CD14-positive monocyte (primary cell): ENCODE measurements at regions not wholly inside any gene's neighbourhood (a gene's known extent, or its start where the extent isn't known, plus 50 kb on each side); places are given as distances from the start of the nearest gene placed in this dataset.

Experiments
- DNase-seq, 3 donors: peaks; one replicate each; pipeline ENCODE4 v3.0.0-alpha.2; 2011 to 2022
- H2AFZ ChIP-seq: 2 replicates; pipeline ENCODE4 v1.6.0; 2012; ENCODE audit warnings: mild to moderate bottlenecking, low read depth, low read length, inconsistent platforms; ENCODE audit not compliant: insufficient read depth, poor library complexity, severe bottlenecking
- H3K27ac ChIP-seq, 2 donors: 1 replicate in 1 of 2; 2 replicates in 1 of 2; pipeline ENCODE4 v1.5.1; 2012 to 2013; ENCODE audit warnings: low read length in 2 of 2, control low read depth in 1 of 2, inconsistent platforms in 1 of 2, low read depth in 1 of 2, mild to moderate bottlenecking in 1 of 2
- H3K27me3 ChIP-seq, 2 donors: one replicate each; pipeline versions ENCODE4 v1.6.0 to v1.6.1; 2011 to 2013; ENCODE audit warnings: low read length in 2 of 2; ENCODE audit not compliant: control insufficient read depth in 2 of 2, insufficient read depth in 2 of 2
- H3K36me3 ChIP-seq, 2 donors: replicated peaks in 1 of 2; 1 replicate in 1 of 2; 2 replicates in 1 of 2; pipeline versions ENCODE4 v1.5.1 to v1.6.1; 2012 to 2013; ENCODE audit warnings: low read length in 2 of 2, control low read depth in 1 of 2, inconsistent platforms in 1 of 2, mild to moderate bottlenecking in 1 of 2; ENCODE audit not compliant: insufficient read depth in 2 of 2, control insufficient read depth in 1 of 2
- H3K4me1 ChIP-seq, 2 donors: 1 replicate in 1 of 2; 2 replicates in 1 of 2; pipeline versions ENCODE4 v1.5.1 to v1.6.1; 2012 to 2013; ENCODE audit warnings: low read length in 2 of 2, control low read depth in 1 of 2, inconsistent platforms in 1 of 2, mild to moderate bottlenecking in 1 of 2, moderate library complexity in 1 of 2; ENCODE audit not compliant: insufficient read depth in 2 of 2, control insufficient read depth in 1 of 2
- H3K4me2 ChIP-seq: replicated peaks from 2 replicates; pipeline ENCODE3; 2012; ENCODE audit warnings: low read length, moderate library complexity, mild to moderate bottlenecking; ENCODE audit not compliant: poor library complexity, severe bottlenecking; ENCODE audit errors: extremely low read depth
- H3K4me3 ChIP-seq, 3 experiments: fragments of 200-600 bp in 1 of 3; sonication (generic) in 1 of 3; replicated peaks in 1 of 3; 1 replicate in 2 of 3; 2 replicates in 1 of 3; pipeline ENCODE4 v1.5.1; 2011 to 2013; ENCODE audit warnings: low read length in 3 of 3, mild to moderate bottlenecking in 3 of 3, control low read depth in 2 of 3, low read depth in 2 of 3, inconsistent platforms in 1 of 3, moderate library complexity in 1 of 3
- H3K79me2 ChIP-seq: 2 replicates; pipeline ENCODE4 v1.6.0; 2012; ENCODE audit warnings: mild to moderate bottlenecking, control low read depth, inconsistent platforms, low read length, moderate library complexity; ENCODE audit not compliant: insufficient read depth
- H3K9ac ChIP-seq: 2 replicates; pipeline ENCODE4 v1.6.0; 2017; ENCODE audit warnings: low read length, mild to moderate bottlenecking; ENCODE audit not compliant: insufficient read depth, poor library complexity, severe bottlenecking
- H3K9me3 ChIP-seq, 2 donors: replicated peaks in 1 of 2; 1 replicate in 1 of 2; 2 replicates in 1 of 2; pipeline versions ENCODE4 v1.5.1 to v1.6.1; 2012 to 2013; ENCODE audit warnings: low read length in 2 of 2, control low read depth in 1 of 2; ENCODE audit not compliant: control insufficient read depth in 1 of 2, insufficient read depth in 1 of 2
- H4K20me1 ChIP-seq: 2 replicates; pipeline ENCODE4 v1.6.0; 2012; ENCODE audit warnings: mild to moderate bottlenecking, low read length, control low read depth, moderate library complexity; ENCODE audit not compliant: insufficient read depth
- H3K27ac Mint-ChIP-seq, 7 donors: one replicate each; pipeline ENCODE4 v1.8.0; 2020; ENCODE audit warnings: mild to moderate bottlenecking in 7 of 7, mixed read lengths in 7 of 7, moderate library complexity in 6 of 7, inconsistent platforms in 2 of 7
- H3K27me3 Mint-ChIP-seq, 3 donors: one replicate each; pipeline ENCODE4 v1.8.0; 2021 to 2022; ENCODE audit warnings: low read depth in 3 of 3, mild to moderate bottlenecking in 3 of 3, mixed read lengths in 3 of 3, moderate library complexity in 3 of 3, inconsistent platforms in 1 of 3
- H3K36me3 Mint-ChIP-seq, 2 donors: one replicate each; pipeline ENCODE4 v1.8.0; 2020; ENCODE audit warnings: mixed read lengths in 2 of 2, inconsistent platforms in 1 of 2, mild to moderate bottlenecking in 1 of 2
- H3K4me1 Mint-ChIP-seq: one replicate; pipeline ENCODE4 v1.8.0; 2020; ENCODE audit warnings: mild to moderate bottlenecking, mixed read lengths
- H3K4me3 Mint-ChIP-seq, 2 donors: one replicate each; pipeline ENCODE4 v1.8.0; 2020; ENCODE audit warnings: mild to moderate bottlenecking in 2 of 2, mixed read lengths in 2 of 2, moderate library complexity in 1 of 2
- H3K9me3 Mint-ChIP-seq, 7 donors: one replicate each; pipeline ENCODE4 v1.8.0; 2020 to 2022; ENCODE audit warnings: mixed read lengths in 7 of 7, mild to moderate bottlenecking in 6 of 7, moderate library complexity in 6 of 7, inconsistent platforms in 2 of 7
- WGBS: methylation state at CpG from one replicate; pipeline ENCODE4 v1.1.5; 2013; ENCODE audit warnings: missing lambda C conversion rate; ENCODE audit not compliant: insufficient coverage; 5-methylcytosine and 5-hydroxymethylcytosine counted together
- intact Hi-C, 2 donors: fragments of 100-400 bp; cut with micrococcal nuclease; formaldehyde crosslinking; loops; one replicate each; pipeline versions ENCODE4 v1.15.0 to v1.15.1; 2023
- TF ChIP-seq, protein P1 (sequence below): fragments of 200-600 bp; IDR thresholded peaks from one replicate; pipeline ENCODE4 v1.8.0; 2022; ENCODE audit warnings: antibody characterized with exemption, mild to moderate bottlenecking

DNA sequence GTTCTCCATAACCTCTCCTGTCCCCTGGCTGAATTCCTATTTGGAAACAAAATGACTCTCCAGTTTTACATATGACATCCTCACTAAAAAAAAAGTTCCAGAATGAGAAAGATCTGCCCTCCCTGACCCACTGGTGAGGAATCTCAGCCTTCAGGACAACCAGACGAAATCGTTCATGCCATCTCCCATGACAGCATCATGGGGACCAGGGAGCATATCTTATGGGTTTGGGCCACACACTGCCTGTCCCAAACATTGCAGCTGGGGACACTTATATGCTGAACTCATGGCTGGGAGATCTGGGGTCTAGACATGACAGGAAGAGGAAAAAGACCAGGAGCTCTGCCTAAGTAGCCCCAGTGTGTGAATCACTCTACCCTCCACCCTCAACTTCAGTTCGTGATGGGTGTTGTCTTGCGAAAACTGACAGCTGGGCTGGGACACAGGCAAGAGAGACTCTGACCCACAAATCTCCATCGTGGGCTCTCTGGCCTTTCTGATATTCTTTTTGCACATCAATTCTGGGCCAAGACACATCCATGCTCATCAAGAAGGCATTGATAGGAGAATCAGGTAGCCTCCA is 102.0 kb downstream of the ZNF280B start:
- 93% methylated on average over 3 of the region's 5 CpGs for WGBS
- Histone ChIP-seq H3K27ac (no peak overlapping the region), H3K27me3 (no peaks in the 10 kb centered on the region), H3K4me1 (peaks cover 10 to 14% of the 10 kb centered on the region in 2 donors), H3K9ac (no peak overlapping the region), H3K4me3 (no peak overlapping the region), H3K9me3 (no peaks in the 10 kb centered on the region), H4K20me1 (no peaks in the 10 kb centered on the region), H3K36me3 (no peaks in the 10 kb centered on the region), H2AFZ (no peak overlapping the region), H3K4me2 (no peak overlapping the region), H3K79me2 (no peaks in the 10 kb centered on the region)
- Mint-ChIP-seq H3K4me3 (no peak overlapping the region), H3K27me3 (peaks cover 2 to 11% (median 5%) of the 10 kb centered on the region in 3 donors), H3K27ac (no peak overlapping the region), H3K9me3 (no peaks in the 10 kb centered on the region), H3K36me3 (no peaks in the 10 kb centered on the region), H3K4me1 (peaks cover 18% of the 10 kb centered on the region)
- intact Hi-C loops: no loop called here
- TF ChIP-seq, protein P1, sequence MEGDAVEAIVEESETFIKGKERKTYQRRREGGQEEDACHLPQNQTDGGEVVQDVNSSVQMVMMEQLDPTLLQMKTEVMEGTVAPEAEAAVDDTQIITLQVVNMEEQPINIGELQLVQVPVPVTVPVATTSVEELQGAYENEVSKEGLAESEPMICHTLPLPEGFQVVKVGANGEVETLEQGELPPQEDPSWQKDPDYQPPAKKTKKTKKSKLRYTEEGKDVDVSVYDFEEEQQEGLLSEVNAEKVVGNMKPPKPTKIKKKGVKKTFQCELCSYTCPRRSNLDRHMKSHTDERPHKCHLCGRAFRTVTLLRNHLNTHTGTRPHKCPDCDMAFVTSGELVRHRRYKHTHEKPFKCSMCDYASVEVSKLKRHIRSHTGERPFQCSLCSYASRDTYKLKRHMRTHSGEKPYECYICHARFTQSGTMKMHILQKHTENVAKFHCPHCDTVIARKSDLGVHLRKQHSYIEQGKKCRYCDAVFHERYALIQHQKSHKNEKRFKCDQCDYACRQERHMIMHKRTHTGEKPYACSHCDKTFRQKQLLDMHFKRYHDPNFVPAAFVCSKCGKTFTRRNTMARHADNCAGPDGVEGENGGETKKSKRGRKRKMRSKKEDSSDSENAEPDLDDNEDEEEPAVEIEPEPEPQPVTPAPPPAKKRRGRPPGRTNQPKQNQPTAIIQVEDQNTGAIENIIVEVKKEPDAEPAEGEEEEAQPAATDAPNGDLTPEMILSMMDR: no peak
- DNase-seq: no peak

DNA sequence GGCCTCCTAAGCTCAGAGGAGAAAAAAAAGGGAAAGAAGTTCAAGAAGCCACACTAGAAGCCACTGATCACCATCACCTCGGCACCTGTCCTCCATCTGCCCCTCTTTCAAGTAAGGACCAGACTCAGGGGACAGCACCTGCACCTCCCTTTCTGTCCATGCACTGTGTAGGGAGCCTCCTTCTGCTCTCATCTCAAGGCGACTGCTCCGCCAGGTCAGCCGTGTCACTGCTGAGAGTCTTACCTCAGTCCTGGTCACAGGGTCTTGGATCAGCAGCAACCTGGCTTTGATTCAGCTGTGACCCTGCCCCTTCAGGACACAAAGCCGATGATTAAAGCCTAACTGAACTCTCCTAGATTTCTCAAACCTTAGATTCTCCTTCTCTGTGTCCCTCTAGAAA is 101.5 kb downstream of the ZNF280B start:
- Mint-ChIP-seq H3K4me1 (peaks cover 18% of the 10 kb centered on the region), H3K9me3 (peaks cover 0 to under 1% (median 0%) of the 10 kb centered on the region in 7 donors), H3K27ac (no peak overlapping the region), H3K36me3 (no peaks in the 10 kb centered on the region), H3K4me3 (no peak overlapping the region), H3K27me3 (peaks cover 2 to 11% (median 5%) of the 10 kb centered on the region in 3 donors)
- no peak overlapping the region for H2AFZ ChIP-seq
- DNase-seq: no peak
- TF ChIP-seq, protein P1: no peak
- no peak overlapping the region for H3K4me3 ChIP-seq
- no peak overlapping the region for H3K4me2 ChIP-seq
- H3K27ac ChIP-seq: no peak overlapping the region
- H3K9ac ChIP-seq: no peak overlapping the region
- no peaks in the 10 kb centered on the region for H3K9me3 ChIP-seq
- intact Hi-C loops: no loop called here
- H4K20me1 ChIP-seq: no peaks in the 10 kb centered on the region
- WGBS: 92% methylated on average over 5 of the region's 5 CpGs
- H3K4me1 ChIP-seq: peaks cover 10 to 14% of the 10 kb centered on the region in 2 donors
- no peaks in the 10 kb centered on the region for H3K27me3 ChIP-seq
- H3K79me2 ChIP-seq: no peaks in the 10 kb centered on the region
- no peaks in the 10 kb centered on the region for H3K36me3 ChIP-seq
